ENCODE measurements at regions not wholly inside any gene's neighbourhood (a gene's known extent, or its start where the extent isn't known, plus 50 kb on each side); places are given as distances from the start of the nearest gene placed in this dataset.

DNA sequence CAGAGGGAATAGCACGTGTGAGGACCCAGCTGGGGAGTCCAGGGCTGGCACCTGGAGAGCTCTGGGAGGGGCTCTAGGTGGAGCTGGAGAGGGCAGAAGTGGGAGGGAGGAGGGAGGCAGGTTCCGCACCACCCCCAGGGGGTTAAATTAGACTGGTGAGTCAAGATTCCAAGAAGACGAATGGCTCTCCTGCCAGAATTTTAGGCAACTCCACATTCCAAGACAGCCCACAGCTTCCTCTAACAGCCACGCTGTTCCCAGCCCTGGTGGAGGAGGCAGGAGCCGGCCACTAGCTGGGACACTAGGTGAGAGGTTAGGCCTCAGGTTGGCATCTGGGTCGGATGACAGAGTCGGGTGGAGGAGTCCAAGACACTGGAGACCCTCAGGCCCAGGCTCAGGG lies 60.2 kb downstream of the TFAP2C start:
- no peaks in the 10 kb centered on the region for H3K36me3 ChIP-seq (ENCODE audit: insufficient read depth, low read length)
- H3K4me1 ChIP-seq (ENCODE audit: control insufficient read depth, insufficient read depth, low read length, unreplicated experiment) = peaks cover 5% of the 10 kb centered on the region
- no peaks in the 10 kb centered on the region for H3K27me3 ChIP-seq (ENCODE audit: insufficient read depth, low read length)
- H3K4me3 ChIP-seq (ENCODE audit: low read depth, low read length) = no peak overlapping the region
- no peak overlapping the region for H2AFZ ChIP-seq (ENCODE audit: low read length, unreplicated experiment)
- H3K79me2 ChIP-seq (ENCODE audit: control insufficient read depth, insufficient read depth, low read length, unreplicated experiment) = no peaks in the 10 kb centered on the region
- H3K27ac ChIP-seq (ENCODE audit: low read depth, low read length) = no peak overlapping the region; the same call in 1 of the 2 replicates

- Histone ChIP-seq H3K79me2 (ENCODE audit: control insufficient read depth, insufficient read depth, low read length, unreplicated experiment) (no peaks in the 10 kb centered on the region), H3K4me3 (ENCODE audit: low read depth, low read length) (no peak overlapping the region), H3K36me3 (ENCODE audit: insufficient read depth, low read length) (no peaks in the 10 kb centered on the region), H2AFZ (ENCODE audit: low read length, unreplicated experiment) (no peak overlapping the region), H3K4me1 (ENCODE audit: control insufficient read depth, insufficient read depth, low read length, unreplicated experiment) (peaks cover 5% of the 10 kb centered on the region), H3K27me3 (ENCODE audit: insufficient read depth, low read length) (no peaks in the 10 kb centered on the region), H3K27ac (ENCODE audit: low read depth, low read length) (no peak overlapping the region; the same call in 1 of the 2 replicates)
These were observed 60.9 kb downstream of the TFAP2C start for GRCh38 chr20:56689852-56690485.

- H3K27me3 ChIP-seq (ENCODE audit: insufficient read depth, low read length) = no peaks in the 10 kb centered on the region
- peaks cover 5% of the 10 kb centered on the region for H3K4me1 ChIP-seq (ENCODE audit: control insufficient read depth, insufficient read depth, low read length, unreplicated experiment)
- no peak overlapping the region for H3K27ac ChIP-seq (ENCODE audit: low read depth, low read length)
- no peaks in the 10 kb centered on the region for H3K36me3 ChIP-seq (ENCODE audit: insufficient read depth, low read length)
- H2AFZ ChIP-seq (ENCODE audit: low read length, unreplicated experiment) = no peak overlapping the region
- H3K4me3 ChIP-seq (ENCODE audit: low read depth, low read length) = no peak overlapping the region
- H3K79me2 ChIP-seq (ENCODE audit: control insufficient read depth, insufficient read depth, low read length, unreplicated experiment) = no peaks in the 10 kb centered on the region
These were observed 61.5 kb downstream of the TFAP2C start for GRCh38 chr20:56690531-56691175.

DNA sequence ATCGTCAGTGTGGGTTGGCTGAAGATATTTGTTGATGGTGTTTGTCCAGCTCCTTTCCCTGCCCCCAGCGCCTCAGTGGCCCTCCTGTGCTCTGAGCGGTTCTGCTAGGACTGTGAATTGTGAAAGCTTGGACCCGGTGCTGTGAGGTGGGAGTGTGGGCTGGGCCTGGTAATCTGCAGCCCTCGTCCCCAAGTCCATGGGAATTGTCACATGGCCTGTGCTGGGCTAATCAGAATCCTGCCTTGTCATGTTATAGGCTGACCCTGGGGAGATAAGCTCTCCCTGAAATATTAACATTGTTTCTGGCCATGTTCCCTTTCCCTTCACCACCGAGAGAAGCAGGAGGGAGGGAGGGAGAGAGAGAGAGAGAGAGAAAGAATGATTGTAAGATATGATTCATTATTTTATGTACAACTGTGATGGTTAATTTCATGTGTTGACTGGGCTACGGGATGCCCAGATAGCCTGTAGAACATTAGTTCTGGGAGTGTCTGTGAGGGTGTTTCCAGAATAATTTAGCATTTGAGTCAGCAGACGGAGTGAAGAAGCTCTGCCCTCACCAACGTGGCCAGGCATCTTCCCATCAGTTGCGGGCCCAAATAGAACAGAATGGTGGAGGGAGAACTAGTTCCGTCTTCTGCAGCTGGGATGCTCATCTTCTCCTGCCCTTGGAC lies 62.4 kb downstream of the TFAP2C start:
- H3K36me3 ChIP-seq (ENCODE audit: insufficient read depth, low read length) = no peaks in the 10 kb centered on the region
- H3K79me2 ChIP-seq (ENCODE audit: control insufficient read depth, insufficient read depth, low read length, unreplicated experiment) = no peaks in the 10 kb centered on the region
- H3K27ac ChIP-seq (ENCODE audit: low read depth, low read length) = no peak overlapping the region
- no peak overlapping the region for H3K4me3 ChIP-seq (ENCODE audit: low read depth, low read length)
- H3K27me3 ChIP-seq (ENCODE audit: insufficient read depth, low read length) = no peaks in the 10 kb centered on the region
- H3K4me1 ChIP-seq (ENCODE audit: control insufficient read depth, insufficient read depth, low read length, unreplicated experiment) = peaks cover 5% of the 10 kb centered on the region
- H2AFZ ChIP-seq (ENCODE audit: low read length, unreplicated experiment) = no peak overlapping the region

DNA sequence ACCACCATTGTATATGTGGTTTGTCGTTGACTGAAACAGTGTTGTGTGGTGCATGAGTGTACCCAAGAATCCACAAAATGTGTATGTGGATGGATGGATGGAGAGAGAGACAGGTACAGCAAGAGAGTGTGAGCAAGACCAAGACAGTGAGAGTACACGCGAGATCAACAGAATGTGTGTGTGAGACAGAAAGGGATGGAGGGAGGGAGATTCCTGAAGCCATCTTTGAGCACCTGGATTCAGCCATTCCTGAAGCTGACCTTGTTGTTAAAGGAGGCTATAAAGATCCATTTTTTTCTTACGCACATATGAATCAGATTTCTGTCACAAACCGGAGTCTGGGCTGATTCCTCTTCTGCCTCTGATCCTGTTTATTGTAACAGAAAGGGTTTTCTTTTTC lies 64.1 kb downstream of the TFAP2C start:
- peaks cover 5% of the 10 kb centered on the region for H3K4me1 ChIP-seq (ENCODE audit: control insufficient read depth, insufficient read depth, low read length, unreplicated experiment)
- H3K36me3 ChIP-seq (ENCODE audit: insufficient read depth, low read length) = no peaks in the 10 kb centered on the region
- H2AFZ ChIP-seq (ENCODE audit: low read length, unreplicated experiment) = no peak overlapping the region
- no peaks in the 10 kb centered on the region for H3K79me2 ChIP-seq (ENCODE audit: control insufficient read depth, insufficient read depth, low read length, unreplicated experiment)
- H3K27ac ChIP-seq (ENCODE audit: low read depth, low read length) = no peak overlapping the region
- no peaks in the 10 kb centered on the region for H3K27me3 ChIP-seq (ENCODE audit: insufficient read depth, low read length)
- H3K4me3 ChIP-seq (ENCODE audit: low read depth, low read length) = no peak overlapping the region

GRCh38 chr20:56697476-56697875 lies 68.4 kb downstream of the TFAP2C start:
- Histone ChIP-seq H2AFZ (ENCODE audit: low read length, unreplicated experiment) (no peak overlapping the region), H3K27me3 (ENCODE audit: insufficient read depth, low read length) (peaks cover 5% of the 10 kb centered on the region; the same call in 1 of the 2 replicates), H3K4me3 (ENCODE audit: low read depth, low read length) (no peak overlapping the region), H3K79me2 (ENCODE audit: control insufficient read depth, insufficient read depth, low read length, unreplicated experiment) (no peaks in the 10 kb centered on the region), H3K4me1 (ENCODE audit: control insufficient read depth, insufficient read depth, low read length, unreplicated experiment) (no peaks in the 10 kb centered on the region), H3K27ac (ENCODE audit: low read depth, low read length) (no peak overlapping the region), H3K36me3 (ENCODE audit: insufficient read depth, low read length) (no peaks in the 10 kb centered on the region)

DNA sequence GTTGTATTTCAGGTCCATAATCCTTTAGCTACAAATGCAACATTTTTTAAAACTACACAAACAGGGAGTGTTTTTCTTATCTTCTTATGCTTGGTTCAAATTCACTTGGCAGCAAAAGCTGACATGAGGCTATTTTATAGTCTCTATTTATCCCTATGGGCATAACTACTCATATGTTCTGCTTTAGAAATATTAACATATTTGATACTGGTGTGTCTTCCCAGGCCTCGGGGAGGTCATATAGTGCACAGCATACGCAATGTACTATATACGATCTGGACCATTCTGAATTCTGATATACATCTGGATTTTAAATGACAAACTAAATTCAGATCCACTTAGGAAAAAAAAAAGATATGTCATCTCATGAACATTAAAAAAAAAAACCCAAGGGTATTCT lies 69.2 kb downstream of the TFAP2C start:
- Histone ChIP-seq H2AFZ (ENCODE audit: low read length, unreplicated experiment) (no peak overlapping the region), H3K27ac (ENCODE audit: low read depth, low read length) (no peak overlapping the region), H3K79me2 (ENCODE audit: control insufficient read depth, insufficient read depth, low read length, unreplicated experiment) (no peaks in the 10 kb centered on the region), H3K4me1 (ENCODE audit: control insufficient read depth, insufficient read depth, low read length, unreplicated experiment) (no peaks in the 10 kb centered on the region), H3K27me3 (ENCODE audit: insufficient read depth, low read length) (peaks cover 5% of the 10 kb centered on the region; the same call in 1 of the 2 replicates), H3K36me3 (ENCODE audit: insufficient read depth, low read length) (no peaks in the 10 kb centered on the region), H3K4me3 (ENCODE audit: low read depth, low read length) (no peak overlapping the region)

- Histone ChIP-seq H3K79me2 (ENCODE audit: control insufficient read depth, insufficient read depth, low read length, unreplicated experiment) (no peaks in the 10 kb centered on the region), H3K27me3 (ENCODE audit: insufficient read depth, low read length) (peaks cover 5% of the 10 kb centered on the region; the same call in 1 of the 2 replicates), H3K27ac (ENCODE audit: low read depth, low read length) (no peak overlapping the region), H3K4me3 (ENCODE audit: low read depth, low read length) (no peak overlapping the region), H2AFZ (ENCODE audit: low read length, unreplicated experiment) (no peak overlapping the region), H3K4me1 (ENCODE audit: control insufficient read depth, insufficient read depth, low read length, unreplicated experiment) (no peaks in the 10 kb centered on the region), H3K36me3 (ENCODE audit: insufficient read depth, low read length) (no peaks in the 10 kb centered on the region)
These were observed 69.6 kb downstream of the TFAP2C start for GRCh38 chr20:56698749-56699148.

GRCh38 chr20:56702931-56703840 lies 74.1 kb downstream of the TFAP2C start:
- Histone ChIP-seq H3K36me3 (ENCODE audit: insufficient read depth, low read length) (no peaks in the 10 kb centered on the region), H3K79me2 (ENCODE audit: control insufficient read depth, insufficient read depth, low read length, unreplicated experiment) (no peaks in the 10 kb centered on the region), H3K4me1 (ENCODE audit: control insufficient read depth, insufficient read depth, low read length, unreplicated experiment) (no peaks in the 10 kb centered on the region), H3K27me3 (ENCODE audit: insufficient read depth, low read length) (peaks cover 5% of the 10 kb centered on the region; the same call in 1 of the 2 replicates), H3K27ac (ENCODE audit: low read depth, low read length) (no peak overlapping the region), H2AFZ (ENCODE audit: low read length, unreplicated experiment) (no peak overlapping the region), H3K4me3 (ENCODE audit: low read depth, low read length) (no peak overlapping the region)

GRCh38 chr20:56706867-56707360 lies 77.8 kb downstream of the TFAP2C start:
- no peaks in the 10 kb centered on the region for H3K27me3 ChIP-seq (ENCODE audit: insufficient read depth, low read length)
- H2AFZ ChIP-seq (ENCODE audit: low read length, unreplicated experiment) = no peak overlapping the region
- no peaks in the 10 kb centered on the region for H3K79me2 ChIP-seq (ENCODE audit: control insufficient read depth, insufficient read depth, low read length, unreplicated experiment)
- H3K36me3 ChIP-seq (ENCODE audit: insufficient read depth, low read length) = no peaks in the 10 kb centered on the region
- no peak overlapping the region for H3K27ac ChIP-seq (ENCODE audit: low read depth, low read length)
- no peaks in the 10 kb centered on the region for H3K4me1 ChIP-seq (ENCODE audit: control insufficient read depth, insufficient read depth, low read length, unreplicated experiment)
- no peak overlapping the region for H3K4me3 ChIP-seq (ENCODE audit: low read depth, low read length)

All from ACC112 (cell line).